ENCODE measurements at regions not wholly inside any gene's neighbourhood (a gene's known extent, or its start where the extent isn't known, plus 50 kb on each side); places are given as distances from the start of the nearest gene placed in this dataset.

DNA sequence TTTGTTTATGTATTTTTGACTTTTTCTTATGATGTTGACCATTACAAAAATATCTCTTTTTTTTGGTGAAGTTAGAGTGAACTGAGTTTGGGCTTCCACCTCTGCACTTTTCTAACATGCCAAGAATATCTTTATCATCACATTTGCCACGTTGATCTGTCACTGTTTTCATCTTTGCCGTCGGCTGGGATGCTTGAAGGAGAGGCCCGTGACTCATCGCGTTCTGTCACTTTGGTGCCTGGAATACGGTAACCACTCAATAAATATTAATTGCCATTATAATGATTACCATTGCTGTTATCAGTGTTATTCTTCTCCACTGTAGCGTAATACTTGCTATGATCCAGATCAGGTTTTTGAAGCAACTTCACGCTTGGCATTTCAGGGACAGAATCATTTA lies 350.8 kb upstream of the PFKP start (continued):
- TF ChIP-seq, protein P1, sequence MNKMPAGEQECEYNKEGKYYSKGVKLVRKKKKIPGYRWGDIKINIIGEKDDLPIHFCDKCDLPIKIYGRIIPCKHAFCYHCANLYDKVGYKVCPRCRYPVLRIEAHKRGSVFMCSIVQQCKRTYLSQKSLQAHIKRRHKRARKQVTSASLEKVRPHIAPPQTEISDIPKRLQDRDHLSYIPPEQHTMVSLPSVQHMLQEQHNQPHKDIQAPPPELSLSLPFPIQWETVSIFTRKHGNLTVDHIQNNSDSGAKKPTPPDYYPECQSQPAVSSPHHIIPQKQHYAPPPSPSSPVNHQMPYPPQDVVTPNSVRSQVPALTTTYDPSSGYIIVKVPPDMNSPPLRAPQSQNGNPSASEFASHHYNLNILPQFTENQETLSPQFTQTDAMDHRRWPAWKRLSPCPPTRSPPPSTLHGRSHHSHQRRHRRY (tag by site-specific recombination; IDR thresholded peaks at IDR 0.05): no peak
- TF ChIP-seq ZBTB20 (tag by site-specific recombination; IDR thresholded peaks at IDR 0.05): no peak
- TF ChIP-seq, protein P2, sequence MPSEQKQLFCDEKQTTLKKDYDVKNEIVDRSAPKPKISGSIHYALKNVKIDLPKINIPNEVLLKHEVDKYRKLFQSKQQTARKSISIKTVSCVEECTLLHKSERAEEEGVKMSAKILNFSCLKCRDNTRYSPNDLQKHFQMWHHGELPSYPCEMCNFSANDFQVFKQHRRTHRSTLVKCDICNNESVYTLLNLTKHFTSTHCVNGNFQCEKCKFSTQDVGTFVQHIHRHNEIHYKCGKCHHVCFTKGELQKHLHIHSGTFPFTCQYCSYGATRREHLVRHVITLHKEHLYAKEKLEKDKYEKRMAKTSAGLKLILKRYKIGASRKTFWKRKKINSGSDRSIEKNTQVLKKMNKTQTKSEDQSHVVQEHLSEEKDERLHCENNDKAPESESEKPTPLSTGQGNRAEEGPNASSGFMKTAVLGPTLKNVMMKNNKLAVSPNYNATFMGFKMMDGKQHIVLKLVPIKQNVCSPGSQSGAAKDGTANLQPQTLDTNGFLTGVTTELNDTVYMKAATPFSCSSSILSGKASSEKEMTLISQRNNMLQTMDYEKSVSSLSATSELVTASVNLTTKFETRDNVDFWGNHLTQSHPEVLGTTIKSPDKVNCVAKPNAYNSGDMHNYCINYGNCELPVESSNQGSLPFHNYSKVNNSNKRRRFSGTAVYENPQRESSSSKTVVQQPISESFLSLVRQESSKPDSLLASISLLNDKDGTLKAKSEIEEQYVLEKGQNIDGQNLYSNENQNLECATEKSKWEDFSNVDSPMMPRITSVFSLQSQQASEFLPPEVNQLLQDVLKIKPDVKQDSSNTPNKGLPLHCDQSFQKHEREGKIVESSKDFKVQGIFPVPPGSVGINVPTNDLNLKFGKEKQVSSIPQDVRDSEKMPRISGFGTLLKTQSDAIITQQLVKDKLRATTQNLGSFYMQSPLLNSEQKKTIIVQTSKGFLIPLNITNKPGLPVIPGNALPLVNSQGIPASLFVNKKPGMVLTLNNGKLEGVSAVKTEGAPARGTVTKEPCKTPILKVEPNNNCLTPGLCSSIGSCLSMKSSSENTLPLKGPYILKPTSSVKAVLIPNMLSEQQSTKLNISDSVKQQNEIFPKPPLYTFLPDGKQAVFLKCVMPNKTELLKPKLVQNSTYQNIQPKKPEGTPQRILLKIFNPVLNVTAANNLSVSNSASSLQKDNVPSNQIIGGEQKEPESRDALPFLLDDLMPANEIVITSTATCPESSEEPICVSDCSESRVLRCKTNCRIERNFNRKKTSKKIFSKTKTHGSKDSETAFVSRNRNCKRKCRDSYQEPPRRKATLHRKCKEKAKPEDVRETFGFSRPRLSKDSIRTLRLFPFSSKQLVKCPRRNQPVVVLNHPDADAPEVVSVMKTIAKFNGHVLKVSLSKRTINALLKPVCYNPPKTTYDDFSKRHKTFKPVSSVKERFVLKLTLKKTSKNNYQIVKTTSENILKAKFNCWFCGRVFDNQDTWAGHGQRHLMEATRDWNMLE (tag by site-specific recombination; conservative IDR thresholded peaks at IDR 0.05; ENCODE audit: low read depth): no peak

DNA sequence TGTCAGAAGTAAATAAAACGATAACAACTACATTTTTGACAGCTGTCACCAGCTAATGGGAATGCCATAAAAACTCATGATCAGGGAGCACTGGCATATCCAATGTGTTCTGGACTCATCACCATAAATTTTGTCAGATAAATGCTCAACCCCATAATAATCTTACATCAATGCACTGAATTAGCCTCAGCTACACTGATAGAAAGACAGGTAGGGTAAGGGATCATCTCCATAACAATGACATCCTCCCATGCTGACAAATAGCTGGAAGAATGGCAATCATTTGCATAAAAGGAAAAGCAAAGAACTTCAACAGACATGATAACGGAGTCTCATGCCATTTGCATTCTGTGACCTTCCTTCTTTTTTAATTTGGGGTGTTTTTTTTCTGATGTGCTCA lies 352.8 kb upstream of the PFKP start:
- ChIA-PET CTCF (no interaction called here), POLR2A (no interaction called here)
- no peak overlapping the region for H3K4me3 ChIP-seq (ENCODE audit: low read depth, low read length)
- no peaks in the 10 kb centered on the region for H3K9me3 ChIP-seq (ENCODE audit: control insufficient read depth, insufficient read depth, low read depth, low read length)
- no peaks in the 10 kb centered on the region for H3K4me1 ChIP-seq (ENCODE audit: control insufficient read depth, insufficient read depth, low read length)
- H3K36me3 ChIP-seq (ENCODE audit: control insufficient read depth in 2 of 2, insufficient read depth in 1 of 2, low read length in 2 of 2): no peaks in the 10 kb centered on the region
- no peak overlapping the region for H3K27ac ChIP-seq (ENCODE audit: extremely low read depth, low read depth, low read length)
- TF ChIP-seq ZNF416 (tag by site-specific recombination; IDR thresholded peaks at IDR 0.05) (no peak), ZNF175 (tag by site-specific recombination; IDR thresholded peaks at IDR 0.05) (no peak), ZNF571 (tag by site-specific recombination; IDR thresholded peaks at IDR 0.05) (no peak), ZNF544 (tag by site-specific recombination; IDR thresholded peaks at IDR 0.05) (no peak), ZNF830 (tag by site-specific recombination; IDR thresholded peaks at IDR 0.05; ENCODE audit: low read depth) (no peak), ZBTB8A (tag by site-specific recombination; IDR thresholded peaks at IDR 0.05) (no peak), BCL11B (tag by site-specific recombination; IDR thresholded peaks at IDR 0.05; ENCODE audit: low read depth) (no peak), ZSCAN23 (tag by site-specific recombination; IDR thresholded peaks at IDR 0.05) (no peak), ZNF560 (tag by site-specific recombination; IDR thresholded peaks at IDR 0.05; ENCODE audit: borderline replicate concordance) (no peak), KLF9 (tag by site-specific recombination; IDR thresholded peaks at IDR 0.05; ENCODE audit: low read depth) (no peak), GLIS1 (tag by site-specific recombination; IDR thresholded peaks at IDR 0.05) (no peak)
- TF ChIP-seq, protein P3, sequence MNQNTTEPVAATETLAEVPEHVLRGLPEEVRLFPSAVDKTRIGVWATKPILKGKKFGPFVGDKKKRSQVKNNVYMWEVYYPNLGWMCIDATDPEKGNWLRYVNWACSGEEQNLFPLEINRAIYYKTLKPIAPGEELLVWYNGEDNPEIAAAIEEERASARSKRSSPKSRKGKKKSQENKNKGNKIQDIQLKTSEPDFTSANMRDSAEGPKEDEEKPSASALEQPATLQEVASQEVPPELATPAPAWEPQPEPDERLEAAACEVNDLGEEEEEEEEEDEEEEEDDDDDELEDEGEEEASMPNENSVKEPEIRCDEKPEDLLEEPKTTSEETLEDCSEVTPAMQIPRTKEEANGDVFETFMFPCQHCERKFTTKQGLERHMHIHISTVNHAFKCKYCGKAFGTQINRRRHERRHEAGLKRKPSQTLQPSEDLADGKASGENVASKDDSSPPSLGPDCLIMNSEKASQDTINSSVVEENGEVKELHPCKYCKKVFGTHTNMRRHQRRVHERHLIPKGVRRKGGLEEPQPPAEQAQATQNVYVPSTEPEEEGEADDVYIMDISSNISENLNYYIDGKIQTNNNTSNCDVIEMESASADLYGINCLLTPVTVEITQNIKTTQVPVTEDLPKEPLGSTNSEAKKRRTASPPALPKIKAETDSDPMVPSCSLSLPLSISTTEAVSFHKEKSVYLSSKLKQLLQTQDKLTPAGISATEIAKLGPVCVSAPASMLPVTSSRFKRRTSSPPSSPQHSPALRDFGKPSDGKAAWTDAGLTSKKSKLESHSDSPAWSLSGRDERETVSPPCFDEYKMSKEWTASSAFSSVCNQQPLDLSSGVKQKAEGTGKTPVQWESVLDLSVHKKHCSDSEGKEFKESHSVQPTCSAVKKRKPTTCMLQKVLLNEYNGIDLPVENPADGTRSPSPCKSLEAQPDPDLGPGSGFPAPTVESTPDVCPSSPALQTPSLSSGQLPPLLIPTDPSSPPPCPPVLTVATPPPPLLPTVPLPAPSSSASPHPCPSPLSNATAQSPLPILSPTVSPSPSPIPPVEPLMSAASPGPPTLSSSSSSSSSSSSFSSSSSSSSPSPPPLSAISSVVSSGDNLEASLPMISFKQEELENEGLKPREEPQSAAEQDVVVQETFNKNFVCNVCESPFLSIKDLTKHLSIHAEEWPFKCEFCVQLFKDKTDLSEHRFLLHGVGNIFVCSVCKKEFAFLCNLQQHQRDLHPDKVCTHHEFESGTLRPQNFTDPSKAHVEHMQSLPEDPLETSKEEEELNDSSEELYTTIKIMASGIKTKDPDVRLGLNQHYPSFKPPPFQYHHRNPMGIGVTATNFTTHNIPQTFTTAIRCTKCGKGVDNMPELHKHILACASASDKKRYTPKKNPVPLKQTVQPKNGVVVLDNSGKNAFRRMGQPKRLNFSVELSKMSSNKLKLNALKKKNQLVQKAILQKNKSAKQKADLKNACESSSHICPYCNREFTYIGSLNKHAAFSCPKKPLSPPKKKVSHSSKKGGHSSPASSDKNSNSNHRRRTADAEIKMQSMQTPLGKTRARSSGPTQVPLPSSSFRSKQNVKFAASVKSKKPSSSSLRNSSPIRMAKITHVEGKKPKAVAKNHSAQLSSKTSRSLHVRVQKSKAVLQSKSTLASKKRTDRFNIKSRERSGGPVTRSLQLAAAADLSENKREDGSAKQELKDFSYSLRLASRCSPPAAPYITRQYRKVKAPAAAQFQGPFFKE (tag by site-specific recombination; IDR thresholded peaks at IDR 0.05; ENCODE audit: borderline replicate concordance): no peak
- TF ChIP-seq, protein P4, sequence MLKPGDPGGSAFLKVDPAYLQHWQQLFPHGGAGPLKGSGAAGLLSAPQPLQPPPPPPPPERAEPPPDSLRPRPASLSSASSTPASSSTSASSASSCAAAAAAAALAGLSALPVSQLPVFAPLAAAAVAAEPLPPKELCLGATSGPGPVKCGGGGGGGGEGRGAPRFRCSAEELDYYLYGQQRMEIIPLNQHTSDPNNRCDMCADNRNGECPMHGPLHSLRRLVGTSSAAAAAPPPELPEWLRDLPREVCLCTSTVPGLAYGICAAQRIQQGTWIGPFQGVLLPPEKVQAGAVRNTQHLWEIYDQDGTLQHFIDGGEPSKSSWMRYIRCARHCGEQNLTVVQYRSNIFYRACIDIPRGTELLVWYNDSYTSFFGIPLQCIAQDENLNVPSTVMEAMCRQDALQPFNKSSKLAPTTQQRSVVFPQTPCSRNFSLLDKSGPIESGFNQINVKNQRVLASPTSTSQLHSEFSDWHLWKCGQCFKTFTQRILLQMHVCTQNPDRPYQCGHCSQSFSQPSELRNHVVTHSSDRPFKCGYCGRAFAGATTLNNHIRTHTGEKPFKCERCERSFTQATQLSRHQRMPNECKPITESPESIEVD (tag by site-specific recombination; IDR thresholded peaks at IDR 0.05): no peak
- TF ChIP-seq, protein P5, sequence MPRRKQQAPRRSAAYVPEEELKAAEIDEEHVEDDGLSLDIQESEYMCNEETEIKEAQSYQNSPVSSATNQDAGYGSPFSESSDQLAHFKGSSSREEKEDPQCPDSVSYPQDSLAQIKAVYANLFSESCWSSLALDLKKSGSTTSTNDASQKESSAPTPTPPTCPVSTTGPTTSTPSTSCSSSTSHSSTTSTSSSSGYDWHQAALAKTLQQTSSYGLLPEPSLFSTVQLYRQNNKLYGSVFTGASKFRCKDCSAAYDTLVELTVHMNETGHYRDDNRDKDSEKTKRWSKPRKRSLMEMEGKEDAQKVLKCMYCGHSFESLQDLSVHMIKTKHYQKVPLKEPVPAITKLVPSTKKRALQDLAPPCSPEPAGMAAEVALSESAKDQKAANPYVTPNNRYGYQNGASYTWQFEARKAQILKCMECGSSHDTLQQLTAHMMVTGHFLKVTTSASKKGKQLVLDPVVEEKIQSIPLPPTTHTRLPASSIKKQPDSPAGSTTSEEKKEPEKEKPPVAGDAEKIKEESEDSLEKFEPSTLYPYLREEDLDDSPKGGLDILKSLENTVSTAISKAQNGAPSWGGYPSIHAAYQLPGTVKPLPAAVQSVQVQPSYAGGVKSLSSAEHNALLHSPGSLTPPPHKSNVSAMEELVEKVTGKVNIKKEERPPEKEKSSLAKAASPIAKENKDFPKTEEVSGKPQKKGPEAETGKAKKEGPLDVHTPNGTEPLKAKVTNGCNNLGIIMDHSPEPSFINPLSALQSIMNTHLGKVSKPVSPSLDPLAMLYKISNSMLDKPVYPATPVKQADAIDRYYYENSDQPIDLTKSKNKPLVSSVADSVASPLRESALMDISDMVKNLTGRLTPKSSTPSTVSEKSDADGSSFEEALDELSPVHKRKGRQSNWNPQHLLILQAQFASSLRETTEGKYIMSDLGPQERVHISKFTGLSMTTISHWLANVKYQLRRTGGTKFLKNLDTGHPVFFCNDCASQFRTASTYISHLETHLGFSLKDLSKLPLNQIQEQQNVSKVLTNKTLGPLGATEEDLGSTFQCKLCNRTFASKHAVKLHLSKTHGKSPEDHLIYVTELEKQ (tag by site-specific recombination; IDR thresholded peaks at IDR 0.05; ENCODE audit: borderline replicate concordance): no peak
- TF ChIP-seq, protein P6, sequence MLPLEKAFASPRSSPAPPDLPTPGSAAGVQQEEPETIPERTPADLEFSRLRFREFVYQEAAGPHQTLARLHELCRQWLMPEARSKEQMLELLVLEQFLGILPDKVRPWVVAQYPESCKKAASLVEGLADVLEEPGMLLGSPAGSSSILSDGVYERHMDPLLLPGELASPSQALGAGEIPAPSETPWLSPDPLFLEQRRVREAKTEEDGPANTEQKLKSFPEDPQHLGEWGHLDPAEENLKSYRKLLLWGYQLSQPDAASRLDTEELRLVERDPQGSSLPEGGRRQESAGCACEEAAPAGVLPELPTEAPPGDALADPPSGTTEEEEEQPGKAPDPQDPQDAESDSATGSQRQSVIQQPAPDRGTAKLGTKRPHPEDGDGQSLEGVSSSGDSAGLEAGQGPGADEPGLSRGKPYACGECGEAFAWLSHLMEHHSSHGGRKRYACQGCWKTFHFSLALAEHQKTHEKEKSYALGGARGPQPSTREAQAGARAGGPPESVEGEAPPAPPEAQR (tag by site-specific recombination; IDR thresholded peaks at IDR 0.05): no peak
